ENCODE measurements at regions not wholly inside any gene's neighbourhood (a gene's known extent, or its start where the extent isn't known, plus 50 kb on each side); places are given as distances from the start of the nearest gene placed in this dataset.

DNA sequence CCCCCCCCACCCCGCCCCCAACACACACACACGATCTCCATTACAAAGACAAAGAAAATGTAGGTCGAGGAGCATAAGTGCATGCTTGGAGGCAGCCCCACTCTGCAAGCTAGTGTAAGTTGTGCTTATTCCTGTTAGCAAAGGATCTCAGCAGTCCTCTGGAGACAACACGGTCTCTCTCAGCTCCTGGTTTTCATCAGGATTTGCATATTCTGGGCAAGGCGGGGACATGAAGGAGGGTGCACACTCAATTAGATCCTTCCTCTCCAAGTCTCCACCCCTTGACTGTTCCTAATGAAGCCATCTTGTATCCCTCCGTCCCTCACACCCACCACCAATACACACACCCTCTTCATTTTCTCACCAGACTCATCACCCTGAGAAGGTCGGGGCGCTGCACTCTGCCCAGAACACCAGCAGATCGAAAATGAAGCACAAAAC, 63.8 kb downstream of the MRPL46 start:
- no peak overlapping the region for H3K4me3 ChIP-seq (ENCODE audit: low read depth, low read length)
- TF ChIP-seq, protein P1, sequence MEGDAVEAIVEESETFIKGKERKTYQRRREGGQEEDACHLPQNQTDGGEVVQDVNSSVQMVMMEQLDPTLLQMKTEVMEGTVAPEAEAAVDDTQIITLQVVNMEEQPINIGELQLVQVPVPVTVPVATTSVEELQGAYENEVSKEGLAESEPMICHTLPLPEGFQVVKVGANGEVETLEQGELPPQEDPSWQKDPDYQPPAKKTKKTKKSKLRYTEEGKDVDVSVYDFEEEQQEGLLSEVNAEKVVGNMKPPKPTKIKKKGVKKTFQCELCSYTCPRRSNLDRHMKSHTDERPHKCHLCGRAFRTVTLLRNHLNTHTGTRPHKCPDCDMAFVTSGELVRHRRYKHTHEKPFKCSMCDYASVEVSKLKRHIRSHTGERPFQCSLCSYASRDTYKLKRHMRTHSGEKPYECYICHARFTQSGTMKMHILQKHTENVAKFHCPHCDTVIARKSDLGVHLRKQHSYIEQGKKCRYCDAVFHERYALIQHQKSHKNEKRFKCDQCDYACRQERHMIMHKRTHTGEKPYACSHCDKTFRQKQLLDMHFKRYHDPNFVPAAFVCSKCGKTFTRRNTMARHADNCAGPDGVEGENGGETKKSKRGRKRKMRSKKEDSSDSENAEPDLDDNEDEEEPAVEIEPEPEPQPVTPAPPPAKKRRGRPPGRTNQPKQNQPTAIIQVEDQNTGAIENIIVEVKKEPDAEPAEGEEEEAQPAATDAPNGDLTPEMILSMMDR (IDR thresholded peaks at IDR 0.05; ENCODE audit: borderline replicate concordance, insufficient read depth, low read depth, low read length): no peak

DNA sequence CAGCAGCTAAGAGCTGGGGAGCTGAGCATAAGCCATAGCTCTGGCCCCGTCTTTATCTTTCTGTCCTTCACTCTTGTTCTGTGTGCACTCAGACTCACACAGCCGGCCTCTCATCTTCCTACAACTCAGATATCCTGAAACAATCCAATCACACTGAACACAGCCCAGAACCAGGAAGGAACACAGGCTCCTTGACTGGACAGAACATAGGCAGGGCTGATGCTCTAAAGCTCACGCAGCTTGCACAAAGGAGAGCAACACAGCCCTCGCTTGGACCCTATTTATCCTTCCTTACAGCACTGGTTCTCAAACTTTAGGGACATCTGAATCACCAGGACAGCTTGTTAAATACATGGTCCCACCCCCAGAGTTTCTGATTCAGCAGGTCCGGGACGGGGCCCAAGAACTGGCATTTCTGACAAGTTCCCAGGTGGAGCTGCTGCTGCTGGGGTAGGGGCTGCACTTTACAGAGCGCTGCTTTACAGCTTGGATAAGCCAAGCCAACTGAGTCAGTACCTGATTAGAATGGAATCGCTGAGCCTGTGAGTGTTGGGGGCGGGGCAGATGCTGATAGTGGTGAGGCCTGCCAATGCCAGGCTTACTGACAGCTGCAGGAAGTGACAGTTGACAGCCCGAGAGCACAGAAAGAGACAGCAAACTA, 65.1 kb downstream of the MRPL46 start:
- TF ChIP-seq, protein P1 (IDR thresholded peaks at IDR 0.05; ENCODE audit: borderline replicate concordance, insufficient read depth, low read depth, low read length): no peak
- H3K4me3 ChIP-seq (ENCODE audit: low read depth, low read length): no peak overlapping the region

DNA sequence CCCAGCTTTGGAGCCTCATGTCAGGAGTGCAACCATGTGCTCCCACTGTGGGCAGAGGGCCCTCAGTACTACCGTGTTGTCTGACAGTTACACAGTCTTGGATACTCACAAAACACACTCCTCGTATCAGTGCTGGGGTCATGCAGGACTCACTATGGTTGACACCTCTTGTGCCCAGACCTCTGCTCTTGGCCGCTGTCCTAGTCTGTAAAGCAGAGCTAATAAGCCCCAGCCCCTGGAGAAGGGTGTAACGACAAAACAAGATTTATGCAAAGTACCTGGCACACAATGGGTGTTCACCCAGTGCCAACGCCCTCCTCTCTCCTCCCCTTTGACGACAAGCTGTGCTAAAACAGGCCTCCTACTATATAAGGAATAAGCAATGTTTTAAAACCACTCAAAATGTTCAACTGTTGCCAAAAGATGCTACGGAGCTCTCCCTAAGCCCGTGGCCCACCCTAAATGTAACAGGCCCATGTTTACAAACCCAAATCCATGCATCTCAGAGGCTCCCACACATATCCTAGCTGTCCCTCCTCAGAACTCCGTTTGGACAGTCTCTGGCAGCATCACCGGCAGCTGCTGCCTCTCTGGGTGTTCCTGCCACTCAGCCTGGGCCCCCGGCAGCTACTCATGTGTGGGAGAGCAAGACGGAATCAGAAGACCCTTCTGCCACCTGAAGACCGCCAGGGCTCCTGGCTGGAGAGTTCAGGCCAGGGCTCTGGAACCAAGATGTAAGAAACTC, 65.8 kb downstream of the MRPL46 start:
- TF ChIP-seq, protein P1 (IDR thresholded peaks at IDR 0.05; ENCODE audit: borderline replicate concordance, insufficient read depth, low read depth, low read length): no peak
- H3K4me3 ChIP-seq (ENCODE audit: low read depth, low read length): no peak overlapping the region

DNA sequence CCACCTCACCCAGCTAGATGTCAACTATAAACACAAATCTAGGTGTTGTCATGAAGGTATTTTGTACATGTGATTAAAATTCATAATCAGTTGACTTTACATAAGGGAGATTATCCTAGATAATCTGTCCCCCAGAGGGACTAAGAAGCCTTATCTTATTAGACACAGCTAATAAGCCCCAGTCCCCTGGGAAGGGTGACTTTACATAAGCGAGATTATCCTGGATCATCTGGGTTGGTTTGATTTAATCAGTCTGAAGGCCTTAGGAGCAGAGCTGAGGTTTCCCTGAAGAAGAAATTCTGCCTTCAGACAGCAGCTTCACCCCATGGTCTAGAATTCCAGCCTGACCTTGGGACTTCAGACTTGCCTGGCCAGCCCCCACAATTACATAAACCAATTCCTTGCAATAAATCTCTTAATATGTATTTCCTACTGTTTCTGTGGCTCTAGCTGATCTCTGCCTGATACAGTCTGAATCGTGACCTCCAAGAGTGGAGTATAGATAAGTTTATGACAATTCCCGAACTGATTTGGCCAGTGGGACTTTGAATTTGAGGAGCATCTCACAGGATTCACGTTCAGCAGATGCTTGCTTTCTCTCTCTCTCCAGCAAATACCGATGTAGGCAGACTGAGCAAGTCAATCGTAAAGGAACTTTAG, 66.5 kb downstream of the MRPL46 start:
- no peak overlapping the region for H3K4me3 ChIP-seq (ENCODE audit: low read depth, low read length)

DNA sequence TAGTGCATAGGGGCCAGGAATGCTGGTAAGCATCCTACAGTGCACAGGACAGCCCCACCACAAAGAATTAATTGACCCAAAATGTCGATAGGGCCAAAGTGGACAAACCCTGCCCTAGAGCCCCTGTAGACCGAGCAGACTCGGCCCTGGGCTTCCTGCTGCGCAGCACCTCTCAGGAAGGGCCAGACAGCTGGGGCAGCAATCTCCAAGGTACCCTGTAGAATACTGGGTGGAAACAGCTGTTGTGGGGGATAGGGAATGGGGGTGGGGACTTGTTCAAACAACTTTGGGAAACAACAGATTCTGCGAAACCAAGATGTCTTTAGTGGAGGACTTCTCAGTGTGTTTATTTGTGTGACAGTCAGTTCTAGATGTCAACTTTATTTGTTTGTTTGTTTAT, 67.1 kb downstream of the MRPL46 start:
- H3K4me3 ChIP-seq (ENCODE audit: low read depth, low read length): no peak overlapping the region
- TF ChIP-seq, protein P1 (IDR thresholded peaks at IDR 0.05; ENCODE audit: borderline replicate concordance, insufficient read depth, low read depth, low read length): no peak

More for the DNA sequence above, 66.5 kb downstream of the MRPL46 start:
- TF ChIP-seq, protein P1 (IDR thresholded peaks at IDR 0.05; ENCODE audit: borderline replicate concordance, insufficient read depth, low read depth, low read length): no peak

DNA sequence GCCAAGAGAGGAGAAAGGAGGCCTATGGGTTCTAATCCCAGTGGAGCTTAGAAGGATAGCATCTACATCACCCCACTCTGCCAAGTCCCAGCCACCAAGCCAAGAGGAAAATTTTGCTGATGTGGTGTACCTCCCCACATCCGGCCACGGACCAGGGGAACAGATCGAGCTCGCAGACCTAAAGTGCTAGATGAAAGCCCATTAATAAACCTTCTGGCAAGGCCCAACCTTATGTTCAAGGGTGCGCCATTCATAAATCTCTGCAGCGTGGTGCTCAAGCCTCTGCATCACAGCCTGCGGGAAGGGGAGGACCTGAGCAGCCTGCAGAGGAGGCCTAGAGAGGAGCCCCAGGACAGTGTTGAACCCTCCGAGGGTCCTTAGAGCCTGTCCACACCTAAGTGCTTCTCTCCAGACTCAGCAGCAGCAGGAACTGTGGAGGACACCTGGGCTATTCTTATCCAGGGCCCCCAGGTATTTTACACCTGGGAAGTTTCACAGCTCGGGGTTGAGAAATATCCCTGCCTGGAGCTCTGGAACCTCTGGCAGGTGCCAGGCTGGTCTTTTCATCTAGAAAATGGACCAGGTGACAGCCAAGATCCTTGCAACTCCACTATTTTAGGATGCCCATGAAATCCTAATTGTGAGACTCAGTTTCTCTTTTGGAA, 68.0 kb downstream of the MRPL46 start:
- TF ChIP-seq, protein P1 (IDR thresholded peaks at IDR 0.05; ENCODE audit: borderline replicate concordance, insufficient read depth, low read depth, low read length): no peak
- no peak overlapping the region for H3K4me3 ChIP-seq (ENCODE audit: low read depth, low read length)
